GM10266 (cell line): ENCODE measurements at regions not wholly inside any gene's neighbourhood (a gene's known extent, or its start where the extent isn't known, plus 50 kb on each side); places are given as distances from the start of the nearest gene placed in this dataset.

Experiments
- DNase-seq: peaks from one replicate; pipeline ENCODE4 v3.0.0; 2012; ENCODE audit errors: extremely low spot score
- CTCF ChIP-seq: IDR thresholded peaks from 2 replicates; pipeline ENCODE4 v1.5.1; 2012; ENCODE audit warnings: mild to moderate bottlenecking, low read depth; ENCODE audit not compliant: control insufficient read depth, insufficient read depth; ENCODE audit errors: missing control alignments

DNA sequence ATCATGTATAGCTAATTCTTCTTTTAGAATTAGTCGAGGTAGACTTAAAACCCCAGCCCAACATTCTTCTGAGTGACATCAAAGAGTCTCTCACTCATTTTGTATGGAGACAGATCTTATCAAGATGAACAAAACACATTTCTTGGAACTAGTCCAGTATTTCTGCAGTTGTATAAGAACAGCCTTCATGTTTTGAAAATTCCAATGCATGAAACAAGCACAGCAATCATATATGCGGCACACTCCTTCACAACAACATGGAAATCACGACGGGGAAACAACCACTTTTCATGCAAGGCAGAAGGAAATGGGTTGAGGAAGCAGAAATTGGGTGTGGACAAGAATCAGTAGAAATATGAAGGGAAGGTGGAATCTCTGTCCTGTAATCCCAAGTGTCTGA lies 113.8 kb downstream of the PLK2 start:
- DNase-seq: no peak
- no peak for TF ChIP-seq CTCF

DNA sequence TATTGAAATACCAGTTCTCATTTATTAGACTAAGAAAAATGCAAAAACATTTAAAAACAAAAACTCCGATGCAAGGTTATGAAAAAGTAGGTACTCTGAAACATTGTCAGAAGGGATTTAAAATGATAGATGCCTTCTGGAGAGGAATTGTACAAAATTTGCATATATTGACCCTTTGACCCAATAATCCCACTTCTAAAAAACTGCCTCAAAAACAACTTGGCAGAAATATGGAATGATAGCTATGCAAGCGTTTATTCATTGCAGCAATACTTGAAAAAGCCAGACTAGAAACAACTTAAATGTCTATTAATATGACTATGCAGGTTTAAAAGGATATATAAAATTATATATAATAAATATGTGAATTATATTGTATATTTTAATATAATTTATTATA lies 118.4 kb downstream of the PLK2 start:
- no peak for DNase-seq
- TF ChIP-seq CTCF: no peak

DNA sequence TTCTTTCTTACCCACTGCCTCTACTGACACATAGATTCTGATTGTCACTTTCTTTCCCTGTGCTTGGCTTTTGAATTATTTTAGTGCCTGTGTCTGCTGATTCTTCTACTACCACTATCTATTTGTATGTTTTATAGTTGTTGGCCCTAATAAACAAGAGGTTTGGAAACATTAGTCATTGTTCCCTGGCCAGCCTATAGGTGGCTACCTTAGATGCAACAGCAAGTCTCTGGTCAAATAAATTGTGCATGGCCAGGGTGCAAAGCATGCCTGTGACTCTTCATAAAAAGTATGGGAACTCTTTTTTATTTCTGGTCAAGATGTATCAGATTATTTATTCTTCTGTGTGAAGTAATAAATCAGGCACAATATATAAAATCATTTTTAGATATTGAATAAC lies 124.4 kb downstream of the PLK2 start:
- no peak for TF ChIP-seq CTCF
- DNase-seq: no peak

DNA sequence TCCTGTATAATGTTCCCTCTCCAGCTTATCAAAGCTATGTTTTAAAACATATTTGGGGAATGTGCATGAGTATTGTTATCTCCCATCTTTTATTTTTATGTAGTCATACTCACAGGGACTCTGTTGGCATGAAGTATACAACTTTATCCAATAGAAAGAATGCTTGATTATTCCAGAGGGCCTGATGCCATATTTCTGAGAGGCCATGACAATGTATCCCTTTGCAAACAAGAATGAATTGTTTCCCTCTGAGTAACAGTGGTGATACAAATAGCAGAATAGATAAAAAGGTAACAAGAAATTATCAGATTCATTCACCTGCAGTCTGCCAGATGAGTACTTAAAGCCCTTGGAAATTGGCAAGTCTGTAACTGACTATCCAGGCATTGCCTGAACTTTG lies 125.9 kb downstream of the PLK2 start:
- TF ChIP-seq CTCF: no peak

DNA sequence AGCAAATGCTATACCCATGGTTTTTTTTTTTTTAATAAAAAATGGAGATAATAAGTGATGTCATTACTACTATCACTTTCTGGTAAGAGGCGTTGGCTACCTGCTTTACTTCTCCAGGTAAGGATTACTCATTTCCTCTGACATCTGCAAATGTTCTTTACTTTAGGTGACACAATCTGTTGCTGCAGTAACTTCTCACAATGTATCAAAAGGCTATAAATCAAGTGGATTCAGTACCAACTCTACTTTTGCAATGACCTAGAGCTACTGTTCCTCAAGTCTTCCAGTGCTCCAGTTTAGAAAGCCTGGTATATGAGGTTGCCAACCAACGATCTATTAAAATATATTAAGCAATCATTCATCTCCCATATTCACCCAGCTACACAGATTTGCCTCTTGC lies 129.1 kb downstream of the PLK2 start:
- TF ChIP-seq CTCF: no peak
- DNase-seq: no peak

More for the DNA sequence above, 125.9 kb downstream of the PLK2 start:
- DNase-seq: no peak

- no peak for DNase-seq
- no peak for TF ChIP-seq CTCF
Measured at GRCh38 chr5:58327289-58327688, 132.6 kb downstream of the PLK2 start.

GRCh38 chr5:58326022-58326421 lies 133.9 kb downstream of the PLK2 start:
- DNase-seq: no peak
- TF ChIP-seq CTCF: no peak

DNA sequence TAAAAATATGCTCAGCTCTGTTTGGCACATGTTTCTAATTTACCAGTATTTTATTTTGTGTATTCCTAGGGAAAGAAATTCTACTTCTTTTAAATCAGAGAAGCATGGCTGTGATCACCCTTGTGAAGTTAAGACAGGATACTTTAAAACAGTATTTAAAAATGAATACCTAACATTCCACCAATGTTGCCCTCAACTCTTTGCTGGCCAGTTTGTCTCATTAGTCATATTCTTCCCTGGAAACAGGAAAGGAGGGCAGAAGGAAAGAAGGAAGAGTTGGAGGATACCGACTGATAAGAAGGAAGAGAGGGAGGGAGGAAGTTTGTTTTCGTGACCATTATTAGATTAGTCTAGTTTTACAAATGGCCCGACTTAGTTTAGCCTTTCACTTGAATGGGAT lies 137.4 kb downstream of the PLK2 start:
- DNase-seq: no peak
- TF ChIP-seq CTCF: no peak
